Neural crest cell (in vitro differentiated cells): ENCODE measurements at regions not wholly inside any gene's neighbourhood (a gene's known extent, or its start where the extent isn't known, plus 50 kb on each side); places are given as distances from the start of the nearest gene placed in this dataset.

ENCODE experiments used
- DNase-seq: peaks from one replicate; pipeline ENCODE4 v3.0.0; 2021; ENCODE audit warnings: low read depth, mixed read lengths, low spot score
- H3K27ac Mint-ChIP-seq: one replicate; pipeline ENCODE4 v1.8.0; 2021; ENCODE audit warnings: mild to moderate bottlenecking, mixed read lengths; ENCODE audit not compliant: unreplicated experiment
- H3K27me3 Mint-ChIP-seq: 2 replicates; pipeline ENCODE4 v1.8.0; 2021; ENCODE audit warnings: low read depth, mild to moderate bottlenecking, mixed read lengths
- H3K36me3 Mint-ChIP-seq: 2 replicates; pipeline ENCODE4 v1.8.0; 2021; ENCODE audit warnings: low read depth, mild to moderate bottlenecking, mixed read lengths
- H3K4me1 Mint-ChIP-seq: 2 replicates; pipeline ENCODE4 v1.8.0; 2021; ENCODE audit warnings: mixed read lengths
- H3K4me3 Mint-ChIP-seq: one replicate; pipeline ENCODE4 v1.8.0; 2021; ENCODE audit warnings: mild to moderate bottlenecking, mixed read lengths
- H3K9me3 Mint-ChIP-seq: 2 replicates; pipeline ENCODE4 v1.8.0; 2021; ENCODE audit warnings: mixed read lengths
- CTCF ChIP-seq: fragments of 200-600 bp; sonication (generic); conservative IDR thresholded peaks from 2 replicates; pipeline ENCODE4 v1.5.0; 2021; ENCODE audit warnings: antibody characterized with exemption, mild to moderate bottlenecking

- no peak for TF ChIP-seq CTCF
- Mint-ChIP-seq H3K4me3 (no peak overlapping the region), H3K9me3 (no peaks in the 10 kb centered on the region), H3K36me3 (no peaks in the 10 kb centered on the region), H3K4me1 (peaks cover 8% of the 10 kb centered on the region), H3K27me3 (no peaks in the 10 kb centered on the region), H3K27ac (no peak overlapping the region)
- no peak for DNase-seq
Observed at GRCh38 chr4:178856139-178856800, 1414.0 kb upstream of the AGA start.

DNA sequence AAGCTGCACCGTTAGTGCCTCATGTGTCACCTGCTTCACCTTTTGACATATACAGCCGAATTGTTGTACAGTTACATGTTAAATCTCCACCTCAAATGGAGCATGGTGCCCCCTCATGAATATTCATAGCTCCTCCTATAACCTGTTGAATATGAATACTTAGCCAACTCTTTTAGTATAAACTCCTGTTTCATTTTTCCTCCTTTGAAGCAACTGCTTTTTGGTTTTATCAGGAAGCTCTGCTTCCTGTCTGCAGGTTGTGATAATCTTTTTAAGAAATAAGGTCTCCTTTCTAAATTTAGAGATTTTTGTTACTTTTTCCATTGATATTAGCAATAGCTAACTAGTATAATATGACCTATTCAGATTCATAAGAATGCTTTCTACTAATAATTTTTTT is 1429.2 kb upstream of the AGA start:
- H3K36me3 Mint-ChIP-seq, result no peaks in the 10 kb centered on the region
- H3K4me1 Mint-ChIP-seq, result no peaks in the 10 kb centered on the region
- no peak overlapping the region for H3K4me3 Mint-ChIP-seq
- no peak overlapping the region for H3K27ac Mint-ChIP-seq
- no peaks in the 10 kb centered on the region for H3K27me3 Mint-ChIP-seq
- no peak for TF ChIP-seq CTCF
- DNase-seq, result no peak
- H3K9me3 Mint-ChIP-seq, result no peaks in the 10 kb centered on the region

DNA sequence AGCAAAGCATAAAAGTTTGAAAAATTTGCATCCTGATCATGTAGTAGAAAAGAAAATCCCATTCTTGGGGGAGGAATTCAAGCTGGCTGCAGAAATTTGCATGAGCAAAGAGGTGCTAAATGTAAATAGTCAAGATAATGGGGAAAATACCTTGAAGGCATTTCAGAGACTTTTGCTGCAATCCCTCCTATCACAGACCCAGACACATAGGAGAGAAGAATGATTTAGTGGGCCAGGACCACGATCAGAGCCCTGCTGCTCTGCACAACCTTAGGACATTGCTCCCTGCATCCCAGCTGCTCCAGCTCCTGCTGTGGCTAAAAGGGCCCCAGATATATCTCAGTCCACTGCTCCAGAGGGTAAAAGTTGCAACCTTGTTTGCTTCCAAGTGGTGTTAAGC is 1439.7 kb upstream of the AGA start:
- Mint-ChIP-seq H3K27me3 (no peaks in the 10 kb centered on the region), H3K27ac (no peak overlapping the region), H3K36me3 (peaks cover 3% of the 10 kb centered on the region), H3K4me3 (no peak overlapping the region), H3K9me3 (peaks cover 15% of the 10 kb centered on the region), H3K4me1 (no peaks in the 10 kb centered on the region)
- no peak for TF ChIP-seq CTCF
- no peak for DNase-seq

- H3K27me3 Mint-ChIP-seq, result no peaks in the 10 kb centered on the region
- no peaks in the 10 kb centered on the region for H3K4me1 Mint-ChIP-seq
- no peak for TF ChIP-seq CTCF
Observed at GRCh38 chr4:178894126-178894525, 1451.9 kb upstream of the AGA start.

DNA sequence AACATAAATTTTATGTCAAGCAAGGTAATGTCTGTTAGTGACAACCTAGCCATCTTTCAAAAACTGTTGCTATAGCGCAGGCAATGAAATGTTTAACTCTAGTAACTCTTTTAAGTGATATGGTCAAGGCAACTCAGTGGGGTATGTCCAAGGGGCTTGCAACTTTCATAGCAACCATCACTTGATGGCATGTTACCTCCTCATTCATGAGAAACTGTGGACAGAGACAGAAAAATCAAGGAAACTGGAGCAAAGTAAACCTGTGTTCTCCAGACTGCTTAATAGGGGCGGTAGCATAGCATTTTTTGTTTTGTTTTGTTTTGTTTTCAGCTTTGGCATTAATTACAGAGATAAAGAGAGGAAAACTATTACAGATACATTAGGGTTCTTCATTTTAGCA is 1456.8 kb upstream of the AGA start:
- no peak for TF ChIP-seq CTCF
- Mint-ChIP-seq H3K36me3 (no peaks in the 10 kb centered on the region), H3K27me3 (no peaks in the 10 kb centered on the region), H3K27ac (no peak overlapping the region), H3K4me1 (no peaks in the 10 kb centered on the region), H3K9me3 (no peaks in the 10 kb centered on the region), H3K4me3 (no peak overlapping the region)
- DNase-seq, result no peak

More at GRCh38 chr4:178894126-178894525, 1451.9 kb upstream of the AGA start:
- Mint-ChIP-seq H3K36me3 (peaks cover 2% of the 10 kb centered on the region), H3K9me3 (no peaks in the 10 kb centered on the region), H3K27ac (no peak overlapping the region), H3K4me3 (no peak overlapping the region)
- DNase-seq, result no peak
